ENCODE measurements at regions not wholly inside any gene's neighbourhood (a gene's known extent, or its start where the extent isn't known, plus 50 kb on each side); places are given as distances from the start of the nearest gene placed in this dataset.

GRCh38 chr1:91575909-91576519 lies 75.4 kb downstream of the CDC7 start:
- peak; percentile 17 for DNase-seq

GRCh38 chr1:91578320-91579109 lies 77.9 kb downstream of the CDC7 start:
- no peak for DNase-seq

- no peak for DNase-seq
Measured at GRCh38 chr1:91579658-91580228, 79.1 kb downstream of the CDC7 start.

GRCh38 chr1:91582431-91582921 lies 81.8 kb downstream of the CDC7 start:
- peak; percentile 81 for DNase-seq

GRCh38 chr1:91583326-91583755 lies 82.7 kb downstream of the CDC7 start:
- no peak for DNase-seq

GRCh38 chr1:91584309-91584708 lies 83.7 kb downstream of the CDC7 start:
- no peak for DNase-seq

- no peak for DNase-seq
Measured at GRCh38 chr1:91584878-91585277, 84.2 kb downstream of the CDC7 start.

GRCh38 chr1:91585502-91585901 lies 84.9 kb downstream of the CDC7 start:
- no peak for DNase-seq

- DNase-seq = no peak
Measured at GRCh38 chr1:91585982-91586381, 85.3 kb downstream of the CDC7 start.

- DNase-seq = no peak
Measured at GRCh38 chr1:91589437-91589836, 88.8 kb downstream of the CDC7 start.

GRCh38 chr1:91591175-91591974 lies 90.7 kb downstream of the CDC7 start:
- peak; percentile 5 for DNase-seq

- no peak for DNase-seq
Measured at GRCh38 chr1:91592716-91593477, 92.2 kb downstream of the CDC7 start.

- no peak for DNase-seq
Measured at GRCh38 chr1:91594383-91595055, 93.9 kb downstream of the CDC7 start.

GRCh38 chr1:91596474-91596873 lies 95.8 kb downstream of the CDC7 start:
- DNase-seq = no peak

- no peak for DNase-seq
Measured at GRCh38 chr1:91597215-91597614, 96.6 kb downstream of the CDC7 start.

- DNase-seq = no peak
Measured at GRCh38 chr1:91600431-91601337, 100.0 kb downstream of the CDC7 start.

- no peak for DNase-seq
Measured at GRCh38 chr1:91601554-91602376, 101.1 kb downstream of the CDC7 start.

GRCh38 chr1:91603409-91603808 lies 102.8 kb downstream of the CDC7 start:
- DNase-seq = no peak

- no peak for DNase-seq
Measured at GRCh38 chr1:91604632-91605031, 104.0 kb downstream of the CDC7 start.

GRCh38 chr1:91605566-91605965 lies 104.9 kb downstream of the CDC7 start:
- DNase-seq = no peak
